ENCODE measurements at regions not wholly inside any gene's neighbourhood (a gene's known extent, or its start where the extent isn't known, plus 50 kb on each side); places are given as distances from the start of the nearest gene placed in this dataset.

- TF ChIP-seq POLR2A (IDR thresholded peaks at IDR 0.05) (no peak), CTCF (IDR thresholded peaks at IDR 0.05) (no peak)
Observed at GRCh38 chr4:144411119-144411518, 234.8 kb upstream of the HHIP start.

All from lower leg skin (tissue), 3 donors.